ENCODE measurements at regions not wholly inside any gene's neighbourhood (a gene's known extent, or its start where the extent isn't known, plus 50 kb on each side); places are given as distances from the start of the nearest gene placed in this dataset.

DNA sequence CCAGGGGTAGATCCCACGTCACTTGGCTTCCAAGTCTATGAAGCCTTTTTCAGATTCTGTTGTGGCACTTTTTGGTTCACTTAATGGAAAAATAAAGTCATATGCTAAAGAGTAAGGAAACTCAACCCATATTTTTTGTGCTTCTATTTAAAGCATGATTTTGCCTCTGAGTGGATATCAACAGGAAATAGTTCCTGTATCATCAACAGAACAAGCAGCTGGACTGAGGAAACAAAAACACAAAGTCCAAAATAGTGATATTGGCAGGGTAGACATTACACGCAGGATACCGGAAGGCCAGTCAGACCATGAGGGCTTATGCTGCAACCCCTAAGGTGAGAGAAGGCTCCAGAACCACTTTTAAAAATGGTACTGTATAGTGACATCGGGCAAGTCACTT, 248.3 kb upstream of the ANO5 start:
- ChIA-PET CTCF (no interaction called here), POLR2A (no interaction called here)
- DNase-seq (ENCODE audit: low read depth, low spot score) = no peak
- Histone ChIP-seq H3K9me3 (ENCODE audit: control insufficient read depth, insufficient read depth, low read length) (peaks cover 11% of the 10 kb centered on the region), H3K27me3 (ENCODE audit: control insufficient read depth, insufficient read depth, low read length) (no peaks in the 10 kb centered on the region), H3K27ac (ENCODE audit: low read depth, low read length) (no peak overlapping the region), H3K4me3 (ENCODE audit: low read depth, low read length) (no peak overlapping the region)
- TF ChIP-seq, protein P1, sequence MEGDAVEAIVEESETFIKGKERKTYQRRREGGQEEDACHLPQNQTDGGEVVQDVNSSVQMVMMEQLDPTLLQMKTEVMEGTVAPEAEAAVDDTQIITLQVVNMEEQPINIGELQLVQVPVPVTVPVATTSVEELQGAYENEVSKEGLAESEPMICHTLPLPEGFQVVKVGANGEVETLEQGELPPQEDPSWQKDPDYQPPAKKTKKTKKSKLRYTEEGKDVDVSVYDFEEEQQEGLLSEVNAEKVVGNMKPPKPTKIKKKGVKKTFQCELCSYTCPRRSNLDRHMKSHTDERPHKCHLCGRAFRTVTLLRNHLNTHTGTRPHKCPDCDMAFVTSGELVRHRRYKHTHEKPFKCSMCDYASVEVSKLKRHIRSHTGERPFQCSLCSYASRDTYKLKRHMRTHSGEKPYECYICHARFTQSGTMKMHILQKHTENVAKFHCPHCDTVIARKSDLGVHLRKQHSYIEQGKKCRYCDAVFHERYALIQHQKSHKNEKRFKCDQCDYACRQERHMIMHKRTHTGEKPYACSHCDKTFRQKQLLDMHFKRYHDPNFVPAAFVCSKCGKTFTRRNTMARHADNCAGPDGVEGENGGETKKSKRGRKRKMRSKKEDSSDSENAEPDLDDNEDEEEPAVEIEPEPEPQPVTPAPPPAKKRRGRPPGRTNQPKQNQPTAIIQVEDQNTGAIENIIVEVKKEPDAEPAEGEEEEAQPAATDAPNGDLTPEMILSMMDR (IDR thresholded peaks at IDR 0.05; ENCODE audit: low read depth, low read length) = no peak

DNA sequence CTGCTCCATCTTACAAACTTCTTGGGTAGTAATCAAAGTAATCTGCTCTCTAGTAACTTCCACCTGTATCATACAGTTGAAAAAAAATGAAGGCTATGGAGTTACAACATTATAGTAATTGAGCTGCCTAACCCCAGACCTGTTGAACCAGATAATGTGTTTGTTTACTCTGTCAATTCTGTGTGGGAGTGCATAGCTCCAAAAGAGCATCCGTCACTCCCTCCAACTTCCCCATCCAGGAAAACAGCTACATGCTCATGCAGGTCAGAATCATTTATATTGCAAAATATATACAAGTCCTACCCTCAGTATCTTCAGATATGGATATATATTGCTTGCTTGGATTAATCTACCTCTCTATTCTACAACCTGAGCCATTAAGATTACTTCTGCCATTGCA, 244.0 kb upstream of the ANO5 start:
- H3K27ac ChIP-seq (ENCODE audit: low read depth, low read length) = no peak overlapping the region
- H3K9me3 ChIP-seq (ENCODE audit: control insufficient read depth, insufficient read depth, low read length) = peaks cover 17% of the 10 kb centered on the region
- no peaks in the 10 kb centered on the region for H3K27me3 ChIP-seq (ENCODE audit: control insufficient read depth, insufficient read depth, low read length)
- ChIA-PET CTCF (no interaction called here), POLR2A (no interaction called here)
- H3K4me3 ChIP-seq (ENCODE audit: low read depth, low read length) = no peak overlapping the region
- no peak for DNase-seq (ENCODE audit: low read depth, low spot score)
- TF ChIP-seq, protein P1 (IDR thresholded peaks at IDR 0.05; ENCODE audit: low read depth, low read length) = no peak

DNA sequence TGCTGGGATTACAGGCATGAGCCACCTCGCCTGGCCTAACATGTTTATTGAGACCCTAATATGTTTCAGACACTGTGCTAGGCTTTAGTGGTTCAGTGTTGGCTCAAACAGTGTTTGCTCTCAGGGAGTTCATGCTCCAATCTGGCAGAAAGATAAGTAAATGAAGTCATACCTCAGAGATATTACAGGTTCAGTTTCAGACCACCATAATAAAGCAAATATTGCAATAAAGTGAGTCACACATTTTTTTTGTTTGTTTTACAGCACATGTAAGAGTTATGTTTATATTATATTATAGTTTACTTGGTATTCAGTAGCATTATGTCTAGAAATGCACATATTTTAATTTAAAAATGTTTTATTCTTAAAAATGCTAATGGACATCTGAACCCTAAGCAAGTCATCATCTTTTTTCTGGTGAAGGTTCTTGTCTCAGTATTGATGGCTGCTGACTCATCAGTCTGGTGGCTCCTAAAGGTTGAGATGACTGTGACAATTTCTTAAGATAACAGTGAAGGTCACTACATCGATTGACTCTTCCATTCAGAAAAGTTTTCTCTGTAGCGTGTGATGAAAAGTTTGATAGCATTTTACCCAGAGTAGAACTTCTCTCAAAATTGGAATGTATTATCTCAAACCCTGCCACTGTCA, 243.0 kb upstream of the ANO5 start:
- CTCF ChIA-PET = no interaction called here
- POLR2A ChIA-PET = no interaction called here
- peaks cover 17% of the 10 kb centered on the region for H3K9me3 ChIP-seq (ENCODE audit: control insufficient read depth, insufficient read depth, low read length)
- no peak overlapping the region for H3K27ac ChIP-seq (ENCODE audit: low read depth, low read length)
- H3K4me3 ChIP-seq (ENCODE audit: low read depth, low read length) = no peak overlapping the region
- TF ChIP-seq, protein P1 (IDR thresholded peaks at IDR 0.05; ENCODE audit: low read depth, low read length) = no peak
- H3K27me3 ChIP-seq (ENCODE audit: control insufficient read depth, insufficient read depth, low read length) = no peaks in the 10 kb centered on the region
- no peak for DNase-seq (ENCODE audit: low read depth, low spot score)

DNA sequence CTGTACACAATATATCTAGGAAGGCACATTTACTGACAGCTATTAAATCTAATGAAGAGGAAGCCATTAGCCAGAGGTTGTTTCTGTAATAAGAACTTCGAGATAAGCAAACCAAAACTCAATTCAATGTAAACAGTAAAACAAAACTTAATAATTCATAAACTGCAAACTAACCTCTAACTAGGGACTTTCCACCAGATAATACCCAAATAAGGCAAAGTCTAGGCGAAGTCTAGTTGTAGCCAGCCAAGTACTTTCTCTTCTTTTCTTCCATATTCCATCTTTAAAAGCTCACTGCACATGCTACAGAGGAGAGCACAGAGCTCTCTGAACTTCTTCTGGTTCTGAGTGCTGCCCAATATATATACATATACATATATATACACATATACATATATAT, 229.9 kb upstream of the ANO5 start:
- CTCF ChIA-PET = no interaction called here
- TF ChIP-seq, protein P1 (IDR thresholded peaks at IDR 0.05; ENCODE audit: low read depth, low read length) = no peak
- POLR2A ChIA-PET = no interaction called here

DNA sequence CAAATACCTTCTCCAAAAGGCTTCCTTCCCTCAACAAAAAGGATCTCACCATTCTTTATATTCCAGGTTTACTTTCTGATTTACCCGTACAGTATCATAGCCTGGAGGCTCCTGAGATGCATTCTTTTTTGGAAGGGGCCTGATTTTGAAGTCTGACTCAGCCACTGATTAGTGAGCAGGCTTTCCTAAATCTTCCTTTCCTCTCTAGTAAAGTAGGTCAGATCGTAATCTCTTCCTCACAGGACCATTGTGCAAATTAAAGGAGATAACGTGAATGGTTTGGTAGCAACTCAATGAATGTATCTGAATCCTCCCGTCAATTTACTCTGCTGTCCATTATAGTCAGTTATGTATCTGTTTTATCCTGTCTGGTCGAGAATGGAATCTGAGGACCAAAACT, 227.7 kb upstream of the ANO5 start:
- TF ChIP-seq, protein P1 (IDR thresholded peaks at IDR 0.05; ENCODE audit: low read depth, low read length) = no peak
- CTCF ChIA-PET = no interaction called here
- DNase-seq (ENCODE audit: low read depth, low spot score) = no peak
- no peaks in the 10 kb centered on the region; the same call in 1 of the 2 replicates for H3K9me3 ChIP-seq (ENCODE audit: control insufficient read depth, insufficient read depth, low read length)
- no peaks in the 10 kb centered on the region for H3K27me3 ChIP-seq (ENCODE audit: control insufficient read depth, insufficient read depth, low read length)
- POLR2A ChIA-PET = no interaction called here
- no peak overlapping the region for H3K27ac ChIP-seq (ENCODE audit: low read depth, low read length)
- no peak overlapping the region for H3K4me3 ChIP-seq (ENCODE audit: low read depth, low read length)

More for the DNA sequence above, 229.9 kb upstream of the ANO5 start:
- Histone ChIP-seq H3K27ac (ENCODE audit: low read depth, low read length) (no peak overlapping the region), H3K4me3 (ENCODE audit: low read depth, low read length) (no peak overlapping the region), H3K27me3 (ENCODE audit: control insufficient read depth, insufficient read depth, low read length) (no peaks in the 10 kb centered on the region), H3K9me3 (ENCODE audit: control insufficient read depth, insufficient read depth, low read length) (no peaks in the 10 kb centered on the region; the same call in 1 of the 2 replicates)
- DNase-seq (ENCODE audit: low read depth, low spot score) = no peak

Measured in AG04450 (cell line).